ENCODE measurements at regions not wholly inside any gene's neighbourhood (a gene's known extent, or its start where the extent isn't known, plus 50 kb on each side); places are given as distances from the start of the nearest gene placed in this dataset.
A peak's percentile ranks its signal among the peaks of the same experiment; 100 is the strongest.

DNA sequence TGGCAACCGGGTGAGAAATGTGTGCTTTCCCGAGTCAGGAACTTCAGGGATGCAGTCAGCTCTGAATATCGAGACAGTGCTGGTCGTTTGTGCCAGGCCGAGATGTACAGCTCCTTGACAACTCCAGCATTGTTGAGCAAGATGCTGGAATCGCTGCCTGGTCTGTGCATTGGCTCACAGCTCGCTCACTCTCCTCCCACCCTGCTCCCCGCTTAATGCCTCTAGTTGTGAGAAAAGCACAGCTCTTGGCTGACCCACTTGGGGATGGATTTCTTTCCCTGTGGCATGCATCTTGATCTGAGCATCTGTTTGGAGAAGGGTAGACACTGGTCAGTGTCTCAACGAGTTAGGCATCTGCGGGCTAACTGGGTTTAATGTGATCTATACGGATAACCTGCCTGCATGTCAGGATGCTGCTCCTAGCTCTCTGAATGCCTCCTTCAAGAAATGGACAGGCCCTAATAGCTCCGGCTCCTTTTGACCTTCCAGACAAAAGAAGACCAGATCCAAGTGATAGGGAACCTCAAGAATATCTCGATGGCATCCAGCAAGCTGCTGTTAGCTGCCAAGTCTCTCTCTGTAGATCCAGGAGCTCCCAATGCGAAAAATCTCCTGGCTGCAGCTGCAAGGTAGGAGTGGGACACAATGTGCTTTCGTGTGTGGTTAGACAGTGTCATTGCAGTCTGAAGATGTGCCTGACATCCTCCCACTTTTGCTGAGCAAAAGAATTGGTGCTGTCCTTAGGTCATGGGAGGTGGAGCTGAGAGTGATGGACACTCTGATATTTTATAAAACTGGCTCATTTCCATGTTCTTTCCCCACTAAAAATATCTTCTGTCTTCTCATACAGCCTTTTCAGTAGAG, 302.2 kb upstream of the TPM1 start:
- DNase-seq (ENCODE audit: low read depth in 1 of 2, low spot score in 1 of 2): no peak
- no peak overlapping the region for H3K27ac ChIP-seq (replicated peaks)
- H3K27me3 ChIP-seq (ENCODE audit: insufficient read depth, poor library complexity, severe bottlenecking): no peaks in the 10 kb centered on the region
- no peak overlapping the region for H3K4me3 ChIP-seq (replicated peaks; ENCODE audit: insufficient read depth, low read length)
- TF ChIP-seq SPI1 (IDR thresholded peaks at IDR 0.05; ENCODE audit: borderline replicate concordance, low read depth) (no peak), GABPA (IDR thresholded peaks at IDR 0.05; ENCODE audit: low read depth) (no peak), CTCF (IDR thresholded peaks at IDR 0.05; ENCODE audit: insufficient read depth, low read length) (no peak), POLR2AphosphoS5 (IDR thresholded peaks at IDR 0.05; ENCODE audit: low read depth) (no peak)
- TF ChIP-seq, protein P1, sequence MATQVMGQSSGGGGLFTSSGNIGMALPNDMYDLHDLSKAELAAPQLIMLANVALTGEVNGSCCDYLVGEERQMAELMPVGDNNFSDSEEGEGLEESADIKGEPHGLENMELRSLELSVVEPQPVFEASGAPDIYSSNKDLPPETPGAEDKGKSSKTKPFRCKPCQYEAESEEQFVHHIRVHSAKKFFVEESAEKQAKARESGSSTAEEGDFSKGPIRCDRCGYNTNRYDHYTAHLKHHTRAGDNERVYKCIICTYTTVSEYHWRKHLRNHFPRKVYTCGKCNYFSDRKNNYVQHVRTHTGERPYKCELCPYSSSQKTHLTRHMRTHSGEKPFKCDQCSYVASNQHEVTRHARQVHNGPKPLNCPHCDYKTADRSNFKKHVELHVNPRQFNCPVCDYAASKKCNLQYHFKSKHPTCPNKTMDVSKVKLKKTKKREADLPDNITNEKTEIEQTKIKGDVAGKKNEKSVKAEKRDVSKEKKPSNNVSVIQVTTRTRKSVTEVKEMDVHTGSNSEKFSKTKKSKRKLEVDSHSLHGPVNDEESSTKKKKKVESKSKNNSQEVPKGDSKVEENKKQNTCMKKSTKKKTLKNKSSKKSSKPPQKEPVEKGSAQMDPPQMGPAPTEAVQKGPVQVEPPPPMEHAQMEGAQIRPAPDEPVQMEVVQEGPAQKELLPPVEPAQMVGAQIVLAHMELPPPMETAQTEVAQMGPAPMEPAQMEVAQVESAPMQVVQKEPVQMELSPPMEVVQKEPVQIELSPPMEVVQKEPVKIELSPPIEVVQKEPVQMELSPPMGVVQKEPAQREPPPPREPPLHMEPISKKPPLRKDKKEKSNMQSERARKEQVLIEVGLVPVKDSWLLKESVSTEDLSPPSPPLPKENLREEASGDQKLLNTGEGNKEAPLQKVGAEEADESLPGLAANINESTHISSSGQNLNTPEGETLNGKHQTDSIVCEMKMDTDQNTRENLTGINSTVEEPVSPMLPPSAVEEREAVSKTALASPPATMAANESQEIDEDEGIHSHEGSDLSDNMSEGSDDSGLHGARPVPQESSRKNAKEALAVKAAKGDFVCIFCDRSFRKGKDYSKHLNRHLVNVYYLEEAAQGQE (IDR thresholded peaks at IDR 0.05; ENCODE audit: insufficient replicate concordance, low read depth): no peak

GRCh38 chr15:62741106-62741505, 301.4 kb upstream of the TPM1 start:
- no peak overlapping the region for H3K27ac ChIP-seq (replicated peaks)
- H3K4me3 ChIP-seq (replicated peaks; ENCODE audit: insufficient read depth, low read length): no peak overlapping the region
- TF ChIP-seq, protein P1 (IDR thresholded peaks at IDR 0.05; ENCODE audit: insufficient replicate concordance, low read depth): no peak
- TF ChIP-seq CTCF (IDR thresholded peaks at IDR 0.05; ENCODE audit: insufficient read depth, low read length) (no peak), GABPA (IDR thresholded peaks at IDR 0.05; ENCODE audit: low read depth) (no peak), SPI1 (IDR thresholded peaks at IDR 0.05; ENCODE audit: borderline replicate concordance, low read depth) (no peak), POLR2AphosphoS5 (IDR thresholded peaks at IDR 0.05; ENCODE audit: low read depth) (no peak)
- peaks cover 3% of the 10 kb centered on the region for H3K27me3 ChIP-seq (ENCODE audit: insufficient read depth, poor library complexity, severe bottlenecking)
- no peak for DNase-seq (ENCODE audit: low read depth in 1 of 2, low spot score in 1 of 2)

GRCh38 chr15:62742409-62743171, 300.0 kb upstream of the TPM1 start:
- TF ChIP-seq POLR2AphosphoS5 (IDR thresholded peaks at IDR 0.05; ENCODE audit: low read depth): no peak
- TF ChIP-seq SPI1 (IDR thresholded peaks at IDR 0.05; ENCODE audit: borderline replicate concordance, low read depth): no peak
- no peak for TF ChIP-seq GABPA (IDR thresholded peaks at IDR 0.05; ENCODE audit: low read depth)
- TF ChIP-seq, protein P1 (IDR thresholded peaks at IDR 0.05; ENCODE audit: insufficient replicate concordance, low read depth): no peak
- TF ChIP-seq CTCF (IDR thresholded peaks at IDR 0.05; ENCODE audit: insufficient read depth, low read length): peak; percentile 78
- Histone ChIP-seq H3K4me3 (replicated peaks; ENCODE audit: insufficient read depth, low read length) (no peak overlapping the region), H3K27me3 (ENCODE audit: insufficient read depth, poor library complexity, severe bottlenecking) (peaks cover 3% of the 10 kb centered on the region), H3K27ac (replicated peaks) (no peak overlapping the region)
- DNase-seq (ENCODE audit: low read depth in 1 of 2, low spot score in 1 of 2): peak in 1 of 2 experiments; percentile 16
